SK-N-SH (cell line): ENCODE measurements at regions not wholly inside any gene's neighbourhood (a gene's known extent, or its start where the extent isn't known, plus 50 kb on each side); places are given as distances from the start of the nearest gene placed in this dataset.

Source experiments
- CTCF ChIA-PET: fragments of 300-600, 350-600 bp; formaldehyde crosslinking; extraction: SDS; loops from one replicate; lab custom pipeline; 2021; lab: Yijun Ruan, JAX
- POLR2A ChIA-PET: fragments of 350-600 bp; sonication (Branson Sonifier 250); formaldehyde crosslinking; extraction: SDS; loops from one replicate; lab custom pipeline; 2020; ENCODE audit warnings: antibody characterized with exemption, inconsistent platforms; lab: Yijun Ruan, JAX
- DNase-seq: peaks from one replicate; pipeline ENCODE4 v3.0.0; 2012
- H2AFZ ChIP-seq: fragments of 200-600 bp; sonication (generic); 2 replicates; pipeline ENCODE4 v1.8.1; 2016; ENCODE audit warnings: antibody characterized with exemption, mild to moderate bottlenecking, low read depth
- H3F3A ChIP-seq: fragments of 200-600 bp; sonication (generic); replicated peaks from 2 replicates; pipeline ENCODE3; 2016; ENCODE audit warnings: antibody characterized with exemption, mild to moderate bottlenecking; ENCODE audit not compliant: insufficient read depth
- H3K27ac ChIP-seq, 2 experiments: fragments of 200-500 bp in 1 of 2; fragments of 200-600 bp in 1 of 2; sonication (Bioruptor generic) in 1 of 2; sonication (generic), shearing (Covaris generic) in 1 of 2; 2 replicates each; pipeline versions ENCODE4 v1.5.1 to v1.6.1; 2014 to 2016; ENCODE audit warnings: low read depth in 2 of 2, inconsistent platforms in 1 of 2, low read length in 1 of 2, mild to moderate bottlenecking in 1 of 2, mixed read lengths in 1 of 2
- H3K27me3 ChIP-seq: fragments of 200-600 bp; sonication (generic), shearing (Covaris generic); 2 replicates; pipeline ENCODE4 v1.6.1; 2016; ENCODE audit warnings: mixed run types; ENCODE audit not compliant: insufficient read depth
- H3K36me3 ChIP-seq, 2 experiments: fragments of 200-500 bp in 1 of 2; fragments of 200-600 bp in 1 of 2; sonication (Bioruptor generic) in 1 of 2; sonication (generic) in 1 of 2; replicated peaks in 1 of 2; 2 replicates each; pipeline versions ENCODE3 to v1.5.1; 2014 to 2016; ENCODE audit warnings: low read length in 1 of 2, mild to moderate bottlenecking in 1 of 2; ENCODE audit not compliant: insufficient read depth in 2 of 2, control insufficient read depth in 1 of 2
- H3K4me1 ChIP-seq, 2 experiments: fragments of 200-500 bp in 1 of 2; fragments of 200-600 bp in 1 of 2; sonication (Bioruptor generic) in 1 of 2; sonication (generic), shearing (Covaris generic) in 1 of 2; 2 replicates each; pipeline versions ENCODE4 v1.5.1 to v1.6.1; 2014 to 2016; ENCODE audit warnings: low read depth in 1 of 2, low read length in 1 of 2, mixed run types in 1 of 2; ENCODE audit not compliant: insufficient read depth in 2 of 2, control insufficient read depth in 1 of 2
- H3K4me2 ChIP-seq: fragments of 200-600 bp; sonication (generic), shearing (Covaris generic); 2 replicates; pipeline ENCODE4 v1.6.1; 2017; ENCODE audit warnings: mixed run types
- H3K4me3 ChIP-seq, 2 experiments: fragments of 200-500 bp in 1 of 2; fragments of 200-600 bp in 1 of 2; sonication (Bioruptor generic) in 1 of 2; sonication (generic), shearing (Covaris generic) in 1 of 2; 2 replicates each; pipeline versions ENCODE4 v1.5.1 to v1.8.1; 2014 to 2016; ENCODE audit warnings: low read depth in 2 of 2, inconsistent platforms in 1 of 2, low read length in 1 of 2, mild to moderate bottlenecking in 1 of 2, mixed read lengths in 1 of 2, moderate library complexity in 1 of 2
- H3K79me2 ChIP-seq: fragments of 200-600 bp; sonication (generic); 2 replicates; pipeline ENCODE4 v1.8.1; 2017; ENCODE audit warnings: mild to moderate bottlenecking; ENCODE audit not compliant: insufficient read depth
- H3K9ac ChIP-seq: fragments of 200-600 bp; sonication (generic); 2 replicates; pipeline ENCODE4 v1.6.1; 2017; ENCODE audit warnings: mixed run types
- H3K9me2 ChIP-seq: fragments of 200-600 bp; sonication (generic); 2 replicates; pipeline ENCODE4 v1.6.1; 2017; ENCODE audit warnings: mixed run types
- H3K9me3 ChIP-seq: fragments of 200-600 bp; sonication (generic); 2 replicates; pipeline ENCODE4 v1.6.1; 2017; ENCODE audit warnings: mixed run types, mild to moderate bottlenecking, moderate library complexity
- H4K20me1 ChIP-seq: fragments of 200-600 bp; sonication (generic); 2 replicates; pipeline ENCODE4 v1.6.1; 2017; ENCODE audit warnings: mild to moderate bottlenecking, mixed run types; ENCODE audit not compliant: insufficient read depth
- CHD2 ChIP-seq: fragments of 150-350 bp; IDR thresholded peaks from 2 replicates; pipeline ENCODE4 v1.6.1; 2018; ENCODE audit warnings: low read length; ENCODE audit not compliant: partially characterized antibody
- EP300 ChIP-seq, 2 experiments: IDR thresholded peaks; 2 replicates each; pipeline versions ENCODE4 v1.4.0 to v1.6.1; 2012; ENCODE audit warnings: borderline replicate concordance in 1 of 2, low read depth in 1 of 2, low read length in 1 of 2
- FOXJ3 ChIP-seq: sonication (generic); formaldehyde crosslinking; IDR thresholded peaks from 2 replicates; pipeline ENCODE4 v1.5.1; 2020; ENCODE audit warnings: mild to moderate bottlenecking, missing genetic modification reagents
- FOXM1 ChIP-seq: IDR thresholded peaks from 2 replicates; pipeline ENCODE4 v1.4.0; 2012; ENCODE audit warnings: low read depth, mild to moderate bottlenecking
- GATA2 ChIP-seq: sonication (generic); formaldehyde crosslinking; IDR thresholded peaks from 2 replicates; pipeline ENCODE4 v1.5.0; 2020; ENCODE audit warnings: mild to moderate bottlenecking, missing genetic modification reagents
- MXI1 ChIP-seq: IDR thresholded peaks from 2 replicates; pipeline ENCODE4 v1.6.1; 2012; ENCODE audit warnings: mild to moderate bottlenecking, low read depth, low read length, improper control_type of control experiment
- NFIC ChIP-seq: IDR thresholded peaks from 2 replicates; pipeline ENCODE4 v1.4.0; 2012; ENCODE audit warnings: borderline replicate concordance
- POLR2AphosphoS5 ChIP-seq: IDR thresholded peaks from 2 replicates; pipeline ENCODE4 v1.6.1; 2012; ENCODE audit warnings: low read depth, low read length
- RAD21 ChIP-seq: IDR thresholded peaks from 2 replicates; pipeline ENCODE4 v1.6.1; 2012; ENCODE audit warnings: mild to moderate bottlenecking, low read length
- RCOR1 ChIP-seq: fragments of 150-350 bp; IDR thresholded peaks from 2 replicates; pipeline ENCODE4 v1.6.1; 2017; ENCODE audit warnings: antibody characterized with exemption, low read length
- REST ChIP-seq: IDR thresholded peaks from 2 replicates; pipeline ENCODE4 v1.6.1; 2012; ENCODE audit warnings: mild to moderate bottlenecking, low read depth, low read length, moderate library complexity
- SIN3A ChIP-seq: IDR thresholded peaks from 2 replicates; pipeline ENCODE4 v1.6.1; 2012; ENCODE audit warnings: low read depth, mild to moderate bottlenecking, low read length, moderate library complexity, borderline replicate concordance
- SMC3 ChIP-seq: IDR thresholded peaks from 2 replicates; pipeline ENCODE4 v1.6.1; 2012; ENCODE audit warnings: low read depth, low read length, improper control_type of control experiment
- TCF12 ChIP-seq: IDR thresholded peaks from 2 replicates; pipeline ENCODE4 v1.4.0; 2012
- YY1 ChIP-seq: IDR thresholded peaks from 2 replicates; pipeline ENCODE4 v1.4.0; 2012; ENCODE audit warnings: low read depth, mild to moderate bottlenecking
- WGBS: methylation state at CpG from one replicate; pipeline ENCODE4 v1.1.6; 2017; ENCODE audit warnings: low lambda C conversion rate; 5-methylcytosine and 5-hydroxymethylcytosine counted together
- TF ChIP-seq, protein P1 (sequence below): IDR thresholded peaks from 2 replicates; pipeline ENCODE4; 2012

DNA sequence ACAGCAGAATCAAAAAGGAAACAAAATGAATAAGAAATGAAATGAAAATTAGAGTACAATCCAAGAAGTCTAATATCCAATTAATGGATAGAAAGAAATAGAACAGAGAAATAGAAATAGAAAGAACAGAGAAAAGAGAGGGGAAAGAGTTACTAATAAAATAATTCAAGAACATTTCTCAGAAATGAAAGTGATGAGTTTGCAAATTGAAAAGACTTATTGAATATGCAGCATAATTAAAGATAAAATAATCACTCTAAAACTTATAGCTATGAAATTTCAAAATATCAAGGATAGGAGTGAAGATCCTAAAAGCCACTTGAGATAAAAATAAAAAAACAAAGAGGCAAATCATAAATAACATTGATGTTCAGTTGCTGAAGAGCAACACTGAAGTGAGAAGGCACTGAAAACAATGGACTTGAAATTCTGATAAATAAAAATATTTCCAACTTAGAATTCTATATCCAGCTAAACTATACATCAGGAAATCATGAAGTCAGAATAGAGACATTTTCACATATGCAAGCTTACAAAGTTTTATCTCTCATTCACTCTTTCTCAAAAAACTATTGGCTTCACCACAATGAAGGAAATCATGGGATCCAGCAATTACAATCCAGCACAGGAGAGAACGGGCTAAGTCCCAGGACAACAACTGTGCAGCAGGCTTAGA is 155.9 kb upstream of the SPATS2L start:
- no peaks in the 10 kb centered on the region for H3K9me2 ChIP-seq
- H3K27ac ChIP-seq: no peak overlapping the region
- H4K20me1 ChIP-seq: no peaks in the 10 kb centered on the region
- no peaks in the 10 kb centered on the region for H3F3A ChIP-seq
- H3K4me3 ChIP-seq: no peak overlapping the region
- H3K36me3 ChIP-seq: no peaks in the 10 kb centered on the region
- 25% methylated on average over 1 of the region's 1 CpG for WGBS
- no peaks in the 10 kb centered on the region for H3K9me3 ChIP-seq
- H3K9ac ChIP-seq: no peak overlapping the region
- no peaks in the 10 kb centered on the region; the same call in 1 of the 2 replicates for H3K27me3 ChIP-seq
- no peak overlapping the region for H2AFZ ChIP-seq
- CTCF ChIA-PET: no interaction called here
- H3K4me2 ChIP-seq: no peak overlapping the region
- no peaks in the 10 kb centered on the region; a peak in 2 of 4 replicates for H3K4me1 ChIP-seq
- POLR2A ChIA-PET: no interaction called here
- no peak for DNase-seq
- H3K79me2 ChIP-seq: no peaks in the 10 kb centered on the region
- TF ChIP-seq YY1: no peak
- TF ChIP-seq RAD21: no peak
- no peak for TF ChIP-seq GATA2
- TF ChIP-seq NFIC: no peak
- TF ChIP-seq FOXM1: no peak
- no peak for TF ChIP-seq SIN3A
- TF ChIP-seq, all 33 proteins: peak for 0

DNA sequence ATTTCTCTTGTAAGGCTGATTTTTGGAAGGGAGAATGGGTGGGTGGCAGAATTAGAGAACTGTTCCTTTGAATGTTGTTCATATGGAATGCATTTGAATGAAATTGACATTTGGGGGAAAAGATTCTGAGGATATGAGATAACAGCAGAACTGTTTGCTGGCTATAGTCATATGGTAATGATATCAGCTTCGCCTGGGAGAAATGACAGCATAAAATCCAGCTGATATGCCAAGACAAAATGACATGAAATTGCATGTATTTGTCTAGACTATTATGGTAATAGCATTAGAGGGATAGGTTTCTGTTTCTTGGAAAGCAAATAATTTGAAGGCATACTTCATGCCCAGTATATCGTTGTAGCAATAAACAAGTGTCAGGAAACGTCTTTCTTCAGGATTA is 150.8 kb upstream of the SPATS2L start:
- H3K27ac ChIP-seq: peak overlapping the region in 1 of 2 experiments; percentile 88; a peak in 2 of 4 replicates
- H3K4me3 ChIP-seq: no peak overlapping the region
- ChIA-PET POLR2A (no interaction called here), CTCF (interaction anchor here (1.5 kb wide), 2 partner anchors 19 to 182 kb away, joined by 3 to 4 read pairs; no protein-coding TSS in a partner anchor)
- H3K79me2 ChIP-seq: no peaks in the 10 kb centered on the region
- DNase-seq: peak; percentile 38
- H4K20me1 ChIP-seq: no peaks in the 10 kb centered on the region
- H3K36me3 ChIP-seq: no peaks in the 10 kb centered on the region
- TF ChIP-seq FOXJ3 (0 out of 2 replicates have a peak, but pooled peaks have one; percentile 44), CHD2 (peak; percentile 35), GATA2 (peak; percentile 90), REST (no peak), RCOR1 (peak; percentile 60), POLR2AphosphoS5 (no peak), TCF12 (no peak), SMC3 (no peak), MXI1 (peak; percentile 72), EP300 (IDR thresholded peaks at IDR 0.05; ENCODE audit: borderline replicate concordance in 1 of 2, low read depth in 1 of 2, low read length in 1 of 2) (peak in 1 of 2 experiments; percentile 87; a peak in 2 of 4 replicates)
- TF ChIP-seq, protein P1, sequence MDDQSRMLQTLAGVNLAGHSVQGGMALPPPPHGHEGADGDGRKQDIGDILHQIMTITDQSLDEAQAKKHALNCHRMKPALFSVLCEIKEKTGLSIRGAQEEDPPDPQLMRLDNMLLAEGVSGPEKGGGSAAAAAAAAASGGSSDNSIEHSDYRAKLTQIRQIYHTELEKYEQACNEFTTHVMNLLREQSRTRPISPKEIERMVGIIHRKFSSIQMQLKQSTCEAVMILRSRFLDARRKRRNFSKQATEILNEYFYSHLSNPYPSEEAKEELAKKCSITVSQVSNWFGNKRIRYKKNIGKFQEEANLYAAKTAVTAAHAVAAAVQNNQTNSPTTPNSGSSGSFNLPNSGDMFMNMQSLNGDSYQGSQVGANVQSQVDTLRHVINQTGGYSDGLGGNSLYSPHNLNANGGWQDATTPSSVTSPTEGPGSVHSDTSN: no peak
- 48% methylated on average over 3 of the region's 3 CpGs for WGBS
- H3K9ac ChIP-seq: no peak overlapping the region
- peaks cover 7 to 24% of the 10 kb centered on the region in 2 experiments; a peak in 2 of 4 replicates for H3K4me1 ChIP-seq
- no peaks in the 10 kb centered on the region for H3F3A ChIP-seq
- H2AFZ ChIP-seq: no peak overlapping the region
- H3K9me3 ChIP-seq: no peaks in the 10 kb centered on the region
- H3K4me2 ChIP-seq: 0 out of 2 replicates have a peak overlapping the region, but pooled peaks have one; percentile 37
- H3K9me2 ChIP-seq: no peaks in the 10 kb centered on the region
- H3K27me3 ChIP-seq: no peaks in the 10 kb centered on the region
